ENCODE measurements at regions not wholly inside any gene's neighbourhood (a gene's known extent, or its start where the extent isn't known, plus 50 kb on each side); places are given as distances from the start of the nearest gene placed in this dataset.

DNA sequence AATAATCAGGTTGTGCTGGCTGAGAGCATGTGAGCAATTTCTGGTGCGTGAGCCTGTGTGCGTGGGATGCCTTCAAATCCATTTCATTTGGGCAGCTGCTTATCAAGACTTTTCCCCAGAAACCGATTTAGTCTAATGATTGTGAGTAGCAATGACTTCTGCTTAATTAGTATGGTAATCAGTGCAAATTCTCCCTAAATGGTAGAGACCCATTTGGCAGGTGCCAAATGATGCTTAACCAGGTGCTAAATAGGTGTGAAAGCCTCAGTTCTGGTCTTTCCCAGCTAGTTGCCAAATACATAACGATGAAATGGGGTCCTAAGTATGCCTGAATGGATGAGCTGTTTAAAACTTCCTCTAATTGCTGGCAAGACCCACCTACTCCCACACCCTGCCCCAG lies 248.4 kb upstream of the CCDC196 start:
- Histone ChIP-seq H3K27me3 (replicated peaks; ENCODE audit: insufficient read depth, low read depth, low read length, poor library complexity) (no peaks in the 10 kb centered on the region), H3K9me3 (ENCODE audit: low read depth, low read length, poor library complexity, severe bottlenecking) (no peaks in the 10 kb centered on the region), H3K4me1 (ENCODE audit: insufficient read depth, low read length, poor library complexity, severe bottlenecking) (no peaks in the 10 kb centered on the region), H3K4me3 (ENCODE audit: low read depth, low read length, poor library complexity, severe bottlenecking) (no peak overlapping the region), H3K27ac (ENCODE audit: low read depth, low read length, poor library complexity, severe bottlenecking) (no peak overlapping the region), H3K36me3 (ENCODE audit: insufficient read depth, low read length, poor library complexity, severe bottlenecking) (no peaks in the 10 kb centered on the region)
- POLR2A ChIA-PET (ENCODE audit: low non-redundant PET), result no interaction called here
- no TSS peak for BruUV-seq (replicated peaks)
- no peak for TF ChIP-seq EZH2 (IDR thresholded peaks at IDR 0.05; ENCODE audit: borderline replicate concordance, low read depth, low read length, poor library complexity, severe bottlenecking)
- TF ChIP-seq, protein P1, sequence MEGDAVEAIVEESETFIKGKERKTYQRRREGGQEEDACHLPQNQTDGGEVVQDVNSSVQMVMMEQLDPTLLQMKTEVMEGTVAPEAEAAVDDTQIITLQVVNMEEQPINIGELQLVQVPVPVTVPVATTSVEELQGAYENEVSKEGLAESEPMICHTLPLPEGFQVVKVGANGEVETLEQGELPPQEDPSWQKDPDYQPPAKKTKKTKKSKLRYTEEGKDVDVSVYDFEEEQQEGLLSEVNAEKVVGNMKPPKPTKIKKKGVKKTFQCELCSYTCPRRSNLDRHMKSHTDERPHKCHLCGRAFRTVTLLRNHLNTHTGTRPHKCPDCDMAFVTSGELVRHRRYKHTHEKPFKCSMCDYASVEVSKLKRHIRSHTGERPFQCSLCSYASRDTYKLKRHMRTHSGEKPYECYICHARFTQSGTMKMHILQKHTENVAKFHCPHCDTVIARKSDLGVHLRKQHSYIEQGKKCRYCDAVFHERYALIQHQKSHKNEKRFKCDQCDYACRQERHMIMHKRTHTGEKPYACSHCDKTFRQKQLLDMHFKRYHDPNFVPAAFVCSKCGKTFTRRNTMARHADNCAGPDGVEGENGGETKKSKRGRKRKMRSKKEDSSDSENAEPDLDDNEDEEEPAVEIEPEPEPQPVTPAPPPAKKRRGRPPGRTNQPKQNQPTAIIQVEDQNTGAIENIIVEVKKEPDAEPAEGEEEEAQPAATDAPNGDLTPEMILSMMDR (conservative IDR thresholded peaks at IDR 0.05; ENCODE audit: low read depth, low read length), result no peak
- no peak for DNase-seq (ENCODE audit: low spot score)
- intact Hi-C loops (cut with micrococcal nuclease; ENCODE audit: unreplicated experiment), result no loop called here
- CTCF ChIA-PET, result no interaction called here

DNA sequence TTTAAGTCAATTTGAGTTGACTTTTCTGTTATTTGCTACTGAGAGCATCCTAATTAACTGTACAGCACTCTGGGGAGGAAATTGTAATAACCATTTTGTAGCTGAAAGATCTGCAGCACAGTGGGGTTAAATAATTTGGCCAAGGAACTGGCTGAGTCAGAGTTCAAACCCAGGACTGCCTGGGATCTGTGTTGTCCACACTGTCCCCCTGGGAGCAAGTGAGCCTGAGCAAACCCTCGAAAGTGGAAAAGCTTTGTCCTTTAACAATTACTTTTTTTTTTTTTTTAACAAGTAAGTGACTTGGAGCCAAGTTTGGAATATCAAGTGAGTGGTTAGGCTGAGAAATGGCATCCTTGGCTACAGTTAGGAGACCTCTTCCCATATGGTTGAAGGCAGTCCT lies 247.2 kb upstream of the CCDC196 start:
- no TSS peak for BruUV-seq (replicated peaks)
- H3K4me1 ChIP-seq (ENCODE audit: insufficient read depth, low read length, poor library complexity, severe bottlenecking), result no peaks in the 10 kb centered on the region
- H3K9me3 ChIP-seq (ENCODE audit: low read depth, low read length, poor library complexity, severe bottlenecking), result no peaks in the 10 kb centered on the region
- ChIA-PET CTCF (no interaction called here), POLR2A (ENCODE audit: low non-redundant PET) (no interaction called here)
- H3K36me3 ChIP-seq (ENCODE audit: insufficient read depth, low read length, poor library complexity, severe bottlenecking), result no peaks in the 10 kb centered on the region
- no peak for DNase-seq (ENCODE audit: low spot score)
- H3K27me3 ChIP-seq (replicated peaks; ENCODE audit: insufficient read depth, low read depth, low read length, poor library complexity), result no peaks in the 10 kb centered on the region
- H3K27ac ChIP-seq (ENCODE audit: low read depth, low read length, poor library complexity, severe bottlenecking), result no peak overlapping the region
- no peak overlapping the region for H3K4me3 ChIP-seq (ENCODE audit: low read depth, low read length, poor library complexity, severe bottlenecking)
- TF ChIP-seq EZH2 (IDR thresholded peaks at IDR 0.05; ENCODE audit: borderline replicate concordance, low read depth, low read length, poor library complexity, severe bottlenecking), result no peak
- TF ChIP-seq, protein P1 (conservative IDR thresholded peaks at IDR 0.05; ENCODE audit: low read depth, low read length), result no peak
- intact Hi-C loops (cut with micrococcal nuclease; ENCODE audit: unreplicated experiment), result no loop called here

DNA sequence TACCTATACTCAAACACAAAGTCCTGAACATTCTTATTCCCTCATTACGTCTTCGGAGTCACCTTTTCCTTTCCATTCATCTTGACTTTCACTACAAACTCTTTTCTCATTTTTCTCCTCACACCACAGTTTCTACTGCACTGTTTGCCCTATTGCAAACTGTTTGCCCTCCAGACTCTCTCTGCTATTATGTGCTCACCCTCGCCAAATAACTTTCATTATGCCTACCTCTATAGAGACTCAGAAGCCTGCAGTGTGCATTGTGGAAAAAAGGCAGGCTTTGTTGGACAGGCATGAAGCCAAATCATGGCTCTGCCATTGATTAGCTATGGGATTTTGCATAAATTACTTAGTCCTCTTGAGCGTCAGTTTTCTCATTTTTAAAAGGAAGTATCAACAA lies 246.6 kb upstream of the CCDC196 start:
- BruUV-seq (replicated peaks), result no TSS peak
- DNase-seq (ENCODE audit: low spot score), result no peak
- TF ChIP-seq, protein P1 (conservative IDR thresholded peaks at IDR 0.05; ENCODE audit: low read depth, low read length), result no peak
- TF ChIP-seq EZH2 (IDR thresholded peaks at IDR 0.05; ENCODE audit: borderline replicate concordance, low read depth, low read length, poor library complexity, severe bottlenecking), result no peak
- Histone ChIP-seq H3K4me3 (ENCODE audit: low read depth, low read length, poor library complexity, severe bottlenecking) (no peak overlapping the region), H3K9me3 (ENCODE audit: low read depth, low read length, poor library complexity, severe bottlenecking) (no peaks in the 10 kb centered on the region), H3K4me1 (ENCODE audit: insufficient read depth, low read length, poor library complexity, severe bottlenecking) (no peaks in the 10 kb centered on the region), H3K27ac (ENCODE audit: low read depth, low read length, poor library complexity, severe bottlenecking) (no peak overlapping the region), H3K36me3 (ENCODE audit: insufficient read depth, low read length, poor library complexity, severe bottlenecking) (no peaks in the 10 kb centered on the region), H3K27me3 (replicated peaks; ENCODE audit: insufficient read depth, low read depth, low read length, poor library complexity) (no peaks in the 10 kb centered on the region)
- ChIA-PET CTCF (no interaction called here), POLR2A (ENCODE audit: low non-redundant PET) (no interaction called here)
- intact Hi-C loops (cut with micrococcal nuclease; ENCODE audit: unreplicated experiment), result no loop called here
